ENCODE measurements at regions not wholly inside any gene's neighbourhood (a gene's known extent, or its start where the extent isn't known, plus 50 kb on each side); places are given as distances from the start of the nearest gene placed in this dataset.
"Not testable (repeated sequence)": the region's sequence is repeated elsewhere in the genome, so short reads cannot be mapped to it uniquely, and the experiment has no call there.

DNA sequence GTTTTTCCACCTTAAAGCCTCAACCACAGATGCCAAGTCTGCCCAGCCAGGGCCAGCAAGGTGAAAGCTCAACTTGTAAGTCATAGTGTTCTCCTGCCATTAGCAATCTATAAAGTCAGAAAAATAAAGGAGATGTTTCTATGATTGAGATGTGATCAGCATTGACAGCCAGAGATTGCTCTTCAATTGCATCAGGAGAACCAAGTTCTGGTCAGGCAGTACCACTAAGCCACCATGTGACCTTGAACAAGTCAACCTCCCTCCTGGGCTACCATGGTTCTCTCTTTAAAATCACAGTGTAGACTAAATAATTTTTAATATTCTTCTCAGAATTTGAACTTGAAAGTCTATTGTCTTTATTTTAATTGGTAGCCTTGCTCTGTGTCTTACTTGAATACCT lies 220.3 kb upstream of the HES1 start:
- Histone ChIP-seq H3K9ac (ENCODE audit: low read depth in 1 of 2, low read length in 2 of 2) (no peak overlapping the region), H3K9me3 (ENCODE audit: control insufficient read depth in 2 of 2, low read length in 2 of 2) (no peaks in the 10 kb centered on the region), H3K36me3 (ENCODE audit: control insufficient read depth in 2 of 2, insufficient read depth in 2 of 2, low read length in 2 of 2) (no peaks in the 10 kb centered on the region), H3K27me3 (ENCODE audit: control insufficient read depth in 2 of 2, insufficient read depth in 2 of 2, low read length in 2 of 2) (no peaks in the 10 kb centered on the region), H3K4me1 (ENCODE audit: control insufficient read depth in 2 of 2, insufficient read depth in 2 of 2, low read length in 2 of 2) (peaks cover 8 to 12% of the 10 kb centered on the region in 2 donors), H3K4me3 (ENCODE audit: low read length in 2 of 2) (no peak overlapping the region), H3K27ac (ENCODE audit: low read depth in 2 of 2, low read length in 2 of 2) (no peak overlapping the region)

DNA sequence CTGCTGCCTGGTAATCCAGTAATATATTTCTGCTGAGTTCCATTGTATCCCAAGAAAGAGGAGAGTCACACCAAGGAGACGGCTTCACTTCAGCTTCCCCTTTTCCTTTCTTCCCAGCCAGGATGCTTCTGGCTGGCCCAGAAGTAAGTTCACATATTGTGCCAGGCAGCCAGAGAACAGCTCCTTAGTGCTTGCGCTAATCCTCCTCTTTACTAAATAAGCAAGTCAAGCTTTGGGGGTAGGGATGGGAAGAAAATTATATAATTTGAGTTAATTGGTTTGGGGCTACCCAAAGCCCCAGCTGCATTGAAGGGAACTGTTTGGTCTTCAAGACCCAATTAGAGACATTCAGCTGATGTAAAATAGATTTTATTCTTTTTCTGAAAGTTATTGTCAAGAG lies 218.8 kb upstream of the HES1 start:
- Histone ChIP-seq H3K4me3 (ENCODE audit: low read length in 2 of 2) (no peak overlapping the region), H3K36me3 (ENCODE audit: control insufficient read depth in 2 of 2, insufficient read depth in 2 of 2, low read length in 2 of 2) (no peaks in the 10 kb centered on the region), H3K27me3 (ENCODE audit: control insufficient read depth in 2 of 2, insufficient read depth in 2 of 2, low read length in 2 of 2) (no peaks in the 10 kb centered on the region), H3K9ac (ENCODE audit: low read depth in 1 of 2, low read length in 2 of 2) (no peak overlapping the region), H3K9me3 (ENCODE audit: control insufficient read depth in 2 of 2, low read length in 2 of 2) (no peaks in the 10 kb centered on the region), H3K27ac (ENCODE audit: low read depth in 2 of 2, low read length in 2 of 2) (no peak overlapping the region), H3K4me1 (ENCODE audit: control insufficient read depth in 2 of 2, insufficient read depth in 2 of 2, low read length in 2 of 2) (peaks cover 0 to 8% of the 10 kb centered on the region in 2 donors)

DNA sequence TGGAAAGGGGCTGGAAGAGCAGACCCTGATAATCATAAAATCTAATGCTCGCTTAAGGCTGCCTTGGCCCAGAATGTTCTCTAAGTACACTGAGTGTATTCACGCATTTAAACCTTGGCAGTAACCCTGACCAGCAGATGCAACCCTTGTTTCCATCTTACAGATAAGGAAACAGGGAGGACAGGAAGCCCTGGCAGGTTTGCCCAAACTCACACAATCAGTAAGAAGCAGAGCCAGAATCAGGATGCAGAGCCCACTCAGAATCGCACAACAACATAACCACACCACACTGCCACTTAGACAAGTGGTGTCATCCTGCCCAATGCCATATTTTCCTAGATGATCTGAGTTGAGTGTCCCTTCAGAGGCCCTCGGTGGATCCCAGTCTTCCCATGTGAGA lies 214.5 kb upstream of the HES1 start:
- H3K36me3 ChIP-seq (ENCODE audit: control insufficient read depth in 2 of 2, insufficient read depth in 2 of 2, low read length in 2 of 2) = no peaks in the 10 kb centered on the region
- no peaks in the 10 kb centered on the region for H3K4me1 ChIP-seq (ENCODE audit: control insufficient read depth in 2 of 2, insufficient read depth in 2 of 2, low read length in 2 of 2)
- no peak overlapping the region for H3K9ac ChIP-seq (ENCODE audit: low read depth in 1 of 2, low read length in 2 of 2)
- H3K9me3 ChIP-seq (ENCODE audit: control insufficient read depth in 2 of 2, low read length in 2 of 2) = no peaks in the 10 kb centered on the region
- H3K27ac ChIP-seq (ENCODE audit: low read depth in 2 of 2, low read length in 2 of 2) = no peak overlapping the region
- no peak overlapping the region for H3K4me3 ChIP-seq (ENCODE audit: low read length in 2 of 2)
- H3K27me3 ChIP-seq (ENCODE audit: control insufficient read depth in 2 of 2, insufficient read depth in 2 of 2, low read length in 2 of 2) = no peaks in the 10 kb centered on the region

DNA sequence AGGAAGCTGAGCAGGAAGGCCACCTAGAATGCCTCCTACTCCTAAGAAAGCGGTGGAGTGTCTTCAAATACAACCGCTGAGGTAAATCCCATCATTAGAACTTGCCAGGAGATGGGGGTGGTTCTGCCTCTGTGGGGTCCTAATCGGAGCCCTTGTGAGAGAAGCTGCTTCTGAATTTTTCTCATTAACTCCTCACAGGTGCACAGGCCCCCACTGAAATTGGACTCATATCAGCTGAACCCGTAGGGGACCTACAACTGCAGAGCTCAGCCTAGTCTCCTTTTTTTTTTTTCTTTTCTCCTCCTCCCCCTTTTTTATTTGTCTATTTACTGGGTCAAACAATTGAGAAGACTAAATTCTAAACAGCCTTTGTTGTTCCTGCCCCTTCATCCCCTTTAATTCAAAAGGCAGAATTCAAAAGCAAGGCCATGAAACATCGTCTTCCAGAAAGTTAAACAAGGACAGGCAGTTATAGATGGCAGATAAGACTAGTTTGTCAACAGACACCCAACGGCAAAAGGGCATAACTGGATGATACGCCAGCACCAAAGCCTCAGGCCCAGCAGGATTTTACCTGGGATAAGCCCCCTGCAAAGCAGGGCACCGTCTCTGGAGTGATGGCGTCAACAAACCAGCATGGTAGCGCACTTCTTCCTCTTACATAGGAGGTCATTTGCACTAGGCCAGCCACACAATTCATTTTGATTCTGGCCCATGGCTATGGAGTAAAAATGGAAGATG lies 213.7 kb upstream of the HES1 start:
- no peaks in the 10 kb centered on the region for H3K9me3 ChIP-seq (ENCODE audit: control insufficient read depth in 2 of 2, low read length in 2 of 2)
- H3K9ac ChIP-seq (ENCODE audit: low read depth in 1 of 2, low read length in 2 of 2) = no peak overlapping the region
- no peak overlapping the region for H3K4me3 ChIP-seq (ENCODE audit: low read length in 2 of 2)
- no peaks in the 10 kb centered on the region for H3K4me1 ChIP-seq (ENCODE audit: control insufficient read depth in 2 of 2, insufficient read depth in 2 of 2, low read length in 2 of 2)
- H3K36me3 ChIP-seq (ENCODE audit: control insufficient read depth in 2 of 2, insufficient read depth in 2 of 2, low read length in 2 of 2) = no peaks in the 10 kb centered on the region
- no peaks in the 10 kb centered on the region for H3K27me3 ChIP-seq (ENCODE audit: control insufficient read depth in 2 of 2, insufficient read depth in 2 of 2, low read length in 2 of 2)
- no peak overlapping the region for H3K27ac ChIP-seq (ENCODE audit: low read depth in 2 of 2, low read length in 2 of 2)

DNA sequence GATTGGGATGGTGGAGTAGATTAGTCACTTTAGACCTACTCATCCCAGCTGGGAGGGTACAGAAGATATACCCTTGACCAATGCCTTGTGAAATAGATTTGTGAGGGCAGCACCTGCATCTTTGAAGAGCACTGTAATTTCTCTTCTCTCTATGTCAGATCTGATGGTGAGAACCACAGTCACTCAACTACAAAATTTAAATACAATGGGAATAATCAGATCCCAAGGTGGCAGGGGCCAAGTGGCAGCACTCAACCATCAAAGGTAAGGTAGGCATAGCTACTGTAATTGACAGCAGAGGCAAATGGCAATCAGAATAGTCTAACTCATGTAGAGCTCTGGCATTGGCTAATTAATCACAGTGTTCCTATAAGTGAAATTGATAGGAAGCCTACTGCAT lies 212.0 kb upstream of the HES1 start:
- H3K9ac ChIP-seq (ENCODE audit: low read depth in 1 of 2, low read length in 2 of 2); H3K27me3 ChIP-seq (ENCODE audit: control insufficient read depth in 2 of 2, insufficient read depth in 2 of 2, low read length in 2 of 2); H3K27ac ChIP-seq (ENCODE audit: low read depth in 2 of 2, low read length in 2 of 2); H3K4me1 ChIP-seq (ENCODE audit: control insufficient read depth in 2 of 2, insufficient read depth in 2 of 2, low read length in 2 of 2); H3K4me3 ChIP-seq (ENCODE audit: low read length in 2 of 2); H3K9me3 ChIP-seq (ENCODE audit: control insufficient read depth in 2 of 2, low read length in 2 of 2); H3K36me3 ChIP-seq (ENCODE audit: control insufficient read depth in 2 of 2, insufficient read depth in 2 of 2, low read length in 2 of 2): not testable (repeated sequence)

DNA sequence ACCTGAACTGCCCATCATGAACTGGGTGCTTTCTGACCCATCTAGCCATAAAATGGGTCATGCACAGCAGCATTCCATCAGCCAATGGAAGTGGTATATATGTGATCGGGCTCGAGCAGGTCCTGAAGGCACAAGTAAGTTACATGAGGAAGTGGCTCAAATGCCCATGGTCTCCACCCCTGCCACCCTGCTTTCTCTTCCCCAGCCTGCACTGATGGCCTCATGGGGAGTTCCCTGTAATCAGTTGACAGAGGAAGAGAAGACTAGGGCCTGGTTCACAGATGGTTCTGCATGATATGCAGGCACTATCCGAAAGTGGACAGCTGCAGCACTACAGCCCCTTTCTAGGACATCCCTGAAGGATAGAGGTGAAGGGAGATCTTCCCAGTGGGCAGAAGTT lies 209.9 kb upstream of the HES1 start:
- not testable (repeated sequence) for H3K4me3 ChIP-seq (ENCODE audit: low read length in 2 of 2); H3K9ac ChIP-seq (ENCODE audit: low read depth in 1 of 2, low read length in 2 of 2); H3K9me3 ChIP-seq (ENCODE audit: control insufficient read depth in 2 of 2, low read length in 2 of 2); H3K27me3 ChIP-seq (ENCODE audit: control insufficient read depth in 2 of 2, insufficient read depth in 2 of 2, low read length in 2 of 2); H3K4me1 ChIP-seq (ENCODE audit: control insufficient read depth in 2 of 2, insufficient read depth in 2 of 2, low read length in 2 of 2); H3K36me3 ChIP-seq (ENCODE audit: control insufficient read depth in 2 of 2, insufficient read depth in 2 of 2, low read length in 2 of 2); H3K27ac ChIP-seq (ENCODE audit: low read depth in 2 of 2, low read length in 2 of 2)

DNA sequence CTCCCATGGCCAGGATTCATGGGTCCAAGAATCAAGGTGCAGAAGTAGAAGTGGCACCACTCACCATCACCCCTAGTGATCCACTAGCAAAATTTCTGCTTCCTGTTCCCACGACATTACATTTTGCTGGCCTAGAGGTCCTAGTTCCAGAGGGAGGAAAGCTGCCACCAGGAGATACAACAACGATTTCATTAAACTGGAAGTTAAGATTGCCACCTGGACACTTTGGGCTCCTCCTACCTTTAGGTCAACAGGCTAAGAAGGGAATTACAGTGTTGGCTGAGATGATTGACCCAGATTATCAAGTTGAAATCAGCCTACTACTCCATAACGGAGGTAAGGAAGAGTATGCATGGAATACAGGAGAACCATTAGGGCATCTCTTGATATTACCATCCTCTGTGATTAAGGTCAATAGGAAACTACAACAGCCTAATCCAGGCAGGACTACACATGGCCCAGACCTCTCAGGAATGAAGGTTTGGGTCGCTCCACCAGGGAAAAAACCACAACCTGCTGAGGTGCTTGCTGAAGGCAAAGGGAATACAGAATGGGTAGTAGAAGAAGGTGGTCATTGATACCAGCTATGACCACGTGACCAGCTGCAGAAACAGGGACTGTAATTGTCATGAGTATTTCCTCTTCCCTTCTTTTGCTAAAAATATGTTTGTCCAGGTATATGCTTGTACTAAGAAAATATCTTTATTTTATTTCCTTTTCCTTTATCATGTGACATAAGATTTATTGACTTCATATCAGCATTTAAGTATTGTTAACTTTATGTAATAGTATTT lies 208.3 kb upstream of the HES1 start:
- not testable (repeated sequence) for H3K9ac ChIP-seq (ENCODE audit: low read depth in 1 of 2, low read length in 2 of 2); H3K27ac ChIP-seq (ENCODE audit: low read depth in 2 of 2, low read length in 2 of 2); H3K4me3 ChIP-seq (ENCODE audit: low read length in 2 of 2); H3K27me3 ChIP-seq (ENCODE audit: control insufficient read depth in 2 of 2, insufficient read depth in 2 of 2, low read length in 2 of 2); H3K36me3 ChIP-seq (ENCODE audit: control insufficient read depth in 2 of 2, insufficient read depth in 2 of 2, low read length in 2 of 2); H3K9me3 ChIP-seq (ENCODE audit: control insufficient read depth in 2 of 2, low read length in 2 of 2); H3K4me1 ChIP-seq (ENCODE audit: control insufficient read depth in 2 of 2, insufficient read depth in 2 of 2, low read length in 2 of 2)

DNA sequence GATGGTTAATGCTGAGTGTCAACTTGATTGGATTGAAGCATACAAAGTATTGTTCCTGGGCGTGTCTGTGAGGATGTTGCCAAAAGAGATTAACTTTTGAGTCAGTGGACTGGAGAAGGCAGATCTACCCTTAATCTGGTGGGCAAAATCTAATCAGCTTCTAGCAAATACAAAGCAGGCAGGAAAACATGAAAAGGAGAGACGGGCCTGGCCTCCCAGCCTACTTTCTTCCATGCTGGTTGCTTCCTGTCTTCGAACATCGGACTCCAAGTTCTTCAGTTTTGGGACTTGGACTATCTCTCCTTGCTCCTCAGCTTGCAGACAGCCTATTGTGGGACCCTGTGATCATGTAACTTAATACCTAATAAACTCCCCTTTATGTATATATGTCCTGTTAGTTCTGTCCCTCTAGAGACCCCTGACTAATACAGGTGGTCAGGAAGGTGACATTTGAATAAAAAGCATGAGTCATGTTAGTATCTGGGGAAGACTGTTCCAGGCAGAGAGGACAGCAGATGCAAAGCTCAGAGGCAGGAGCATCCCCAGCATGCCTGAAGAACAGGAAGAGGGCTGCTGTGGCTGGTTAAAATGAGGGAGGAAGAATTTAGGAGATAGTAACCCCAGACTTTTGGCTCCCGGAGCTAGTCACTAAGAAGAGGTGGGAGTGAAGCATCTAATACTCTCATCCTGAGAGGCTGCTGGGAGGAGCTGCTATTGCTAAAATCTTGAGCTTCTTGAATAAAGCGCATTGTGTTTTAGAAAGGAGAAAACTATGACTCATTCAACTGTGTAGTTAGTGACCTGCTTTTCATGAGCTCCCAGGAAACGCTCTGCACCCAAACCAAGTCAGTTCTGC lies 207.4 kb upstream of the HES1 start:
- no peaks in the 10 kb centered on the region for H3K36me3 ChIP-seq (ENCODE audit: control insufficient read depth in 2 of 2, insufficient read depth in 2 of 2, low read length in 2 of 2)
- no peak overlapping the region for H3K4me3 ChIP-seq (ENCODE audit: low read length in 2 of 2)
- no peaks in the 10 kb centered on the region for H3K27me3 ChIP-seq (ENCODE audit: control insufficient read depth in 2 of 2, insufficient read depth in 2 of 2, low read length in 2 of 2)
- H3K9me3 ChIP-seq (ENCODE audit: control insufficient read depth in 2 of 2, low read length in 2 of 2) = no peaks in the 10 kb centered on the region
- peaks cover 0 to 7% of the 10 kb centered on the region in 2 donors for H3K4me1 ChIP-seq (ENCODE audit: control insufficient read depth in 2 of 2, insufficient read depth in 2 of 2, low read length in 2 of 2)
- peak overlapping the region in 1 of 2 donors; percentile 13 for H3K27ac ChIP-seq (ENCODE audit: low read depth in 2 of 2, low read length in 2 of 2)
- no peak overlapping the region for H3K9ac ChIP-seq (ENCODE audit: low read depth in 1 of 2, low read length in 2 of 2)

DNA sequence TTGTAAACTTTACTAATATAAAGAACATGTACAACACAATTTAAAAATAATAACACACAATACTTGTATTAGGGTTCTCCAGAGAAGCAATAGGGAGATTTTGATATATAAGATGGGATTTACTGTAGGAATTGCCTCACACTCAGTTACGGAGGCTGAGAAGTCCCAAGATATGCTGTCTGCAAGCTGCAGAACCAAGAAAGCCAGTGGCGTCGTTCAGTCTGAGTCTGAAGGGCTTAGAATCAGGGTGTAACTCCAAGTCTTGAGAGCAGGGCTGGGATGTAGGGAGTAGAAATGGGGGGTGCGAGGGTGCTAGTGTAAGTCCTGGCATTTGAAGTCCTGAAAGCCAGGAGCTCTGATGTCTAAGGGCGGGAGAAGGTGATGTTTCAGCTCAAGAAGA lies 206.6 kb upstream of the HES1 start:
- H3K4me1 ChIP-seq (ENCODE audit: control insufficient read depth in 2 of 2, insufficient read depth in 2 of 2, low read length in 2 of 2) = peaks cover 0 to 7% of the 10 kb centered on the region in 2 donors
- no peak overlapping the region for H3K27ac ChIP-seq (ENCODE audit: low read depth in 2 of 2, low read length in 2 of 2)
- H3K9ac ChIP-seq (ENCODE audit: low read depth in 1 of 2, low read length in 2 of 2) = no peak overlapping the region
- no peaks in the 10 kb centered on the region for H3K36me3 ChIP-seq (ENCODE audit: control insufficient read depth in 2 of 2, insufficient read depth in 2 of 2, low read length in 2 of 2)
- H3K9me3 ChIP-seq (ENCODE audit: control insufficient read depth in 2 of 2, low read length in 2 of 2) = no peaks in the 10 kb centered on the region
- H3K4me3 ChIP-seq (ENCODE audit: low read length in 2 of 2) = no peak overlapping the region
- no peaks in the 10 kb centered on the region for H3K27me3 ChIP-seq (ENCODE audit: control insufficient read depth in 2 of 2, insufficient read depth in 2 of 2, low read length in 2 of 2)

Measured in mucosa of rectum (tissue), 2 donors.